ENCODE measurements at regions not wholly inside any gene's neighbourhood (a gene's known extent, or its start where the extent isn't known, plus 50 kb on each side); places are given as distances from the start of the nearest gene placed in this dataset.

DNA sequence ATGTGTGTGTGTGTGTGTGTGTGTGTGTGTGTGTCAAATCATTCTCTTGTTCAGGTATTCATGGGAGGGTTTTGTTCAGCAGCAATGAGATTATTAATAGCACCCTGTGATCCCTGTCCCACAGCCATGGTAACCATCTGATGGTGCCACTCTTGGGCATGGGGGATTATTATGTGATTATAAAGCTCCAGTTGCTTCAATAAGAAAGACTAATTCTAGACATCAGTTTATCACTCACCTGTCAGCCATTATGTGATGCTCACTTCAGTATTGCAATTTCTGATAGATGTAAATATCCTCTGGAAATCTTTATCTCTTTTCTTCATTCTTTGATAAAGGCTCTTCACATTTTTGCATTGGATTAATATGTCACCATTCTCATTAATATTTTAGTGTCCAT is 145.9 kb upstream of the POU1F1 start:
- Histone ChIP-seq H3K27ac (no peak overlapping the region), H3K9me3 (no peaks in the 10 kb centered on the region), H3K27me3 (no peaks in the 10 kb centered on the region), H3K36me3 (no peaks in the 10 kb centered on the region), H3K4me3 (no peak overlapping the region), H3K4me1 (no peaks in the 10 kb centered on the region)
- DNase-seq (no peak), ATAC-seq (no peak)
- intact Hi-C loops (cut with DNase I), result no loop called here
- TF ChIP-seq, protein P1, sequence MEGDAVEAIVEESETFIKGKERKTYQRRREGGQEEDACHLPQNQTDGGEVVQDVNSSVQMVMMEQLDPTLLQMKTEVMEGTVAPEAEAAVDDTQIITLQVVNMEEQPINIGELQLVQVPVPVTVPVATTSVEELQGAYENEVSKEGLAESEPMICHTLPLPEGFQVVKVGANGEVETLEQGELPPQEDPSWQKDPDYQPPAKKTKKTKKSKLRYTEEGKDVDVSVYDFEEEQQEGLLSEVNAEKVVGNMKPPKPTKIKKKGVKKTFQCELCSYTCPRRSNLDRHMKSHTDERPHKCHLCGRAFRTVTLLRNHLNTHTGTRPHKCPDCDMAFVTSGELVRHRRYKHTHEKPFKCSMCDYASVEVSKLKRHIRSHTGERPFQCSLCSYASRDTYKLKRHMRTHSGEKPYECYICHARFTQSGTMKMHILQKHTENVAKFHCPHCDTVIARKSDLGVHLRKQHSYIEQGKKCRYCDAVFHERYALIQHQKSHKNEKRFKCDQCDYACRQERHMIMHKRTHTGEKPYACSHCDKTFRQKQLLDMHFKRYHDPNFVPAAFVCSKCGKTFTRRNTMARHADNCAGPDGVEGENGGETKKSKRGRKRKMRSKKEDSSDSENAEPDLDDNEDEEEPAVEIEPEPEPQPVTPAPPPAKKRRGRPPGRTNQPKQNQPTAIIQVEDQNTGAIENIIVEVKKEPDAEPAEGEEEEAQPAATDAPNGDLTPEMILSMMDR (IDR thresholded peaks at IDR 0.05), result no peak

DNA sequence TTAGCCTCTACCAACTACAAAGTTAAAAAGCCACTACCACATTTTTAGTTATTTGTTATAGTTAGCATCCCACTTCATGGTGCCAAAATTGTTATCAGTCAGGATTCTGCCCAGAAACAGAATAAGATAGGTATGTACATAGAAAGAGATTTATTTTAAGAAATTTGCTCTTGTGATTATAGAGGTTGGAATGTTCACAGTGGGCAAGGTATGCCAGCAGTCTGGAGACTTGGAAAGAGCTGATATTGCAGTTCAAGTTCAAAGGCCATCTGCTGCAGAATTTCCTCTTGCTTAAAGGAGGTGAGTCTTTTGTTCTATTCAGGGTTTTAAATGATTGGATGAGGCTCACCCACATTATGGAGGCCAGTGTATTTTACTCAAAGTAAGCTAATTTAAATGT is 143.8 kb upstream of the POU1F1 start:
- no peak for ATAC-seq
- H3K27me3 ChIP-seq, result no peaks in the 10 kb centered on the region
- DNase-seq, result no peak
- no peak overlapping the region for H3K27ac ChIP-seq
- no peaks in the 10 kb centered on the region for H3K9me3 ChIP-seq
- intact Hi-C loops (cut with DNase I), result no loop called here
- no peaks in the 10 kb centered on the region for H3K36me3 ChIP-seq
- no peak overlapping the region for H3K4me3 ChIP-seq
- H3K4me1 ChIP-seq, result no peaks in the 10 kb centered on the region
- TF ChIP-seq, protein P1 (IDR thresholded peaks at IDR 0.05), result no peak

DNA sequence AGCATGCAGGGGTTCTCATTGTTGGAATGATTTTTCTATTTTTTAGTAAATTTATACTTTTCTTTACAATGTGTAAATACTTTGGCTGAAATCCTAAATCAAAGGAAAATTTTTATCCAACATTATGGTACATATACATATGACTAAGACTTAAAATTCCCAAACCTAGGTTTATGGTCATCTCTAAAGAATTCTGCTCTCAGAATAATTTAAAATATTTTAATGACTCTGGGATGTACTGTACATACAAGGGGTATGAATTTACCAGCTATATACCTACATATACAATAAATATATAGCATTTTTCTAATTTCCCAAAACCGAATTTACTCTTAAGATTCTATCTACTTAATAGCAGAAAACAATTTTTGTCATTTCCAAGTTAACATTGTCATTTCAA is 137.9 kb upstream of the POU1F1 start:
- H3K27ac ChIP-seq, result no peak overlapping the region
- no peak for ATAC-seq
- TF ChIP-seq, protein P1 (IDR thresholded peaks at IDR 0.05), result no peak
- no peak for DNase-seq
- intact Hi-C loops (cut with DNase I), result no loop called here
- no peaks in the 10 kb centered on the region for H3K4me1 ChIP-seq
- no peaks in the 10 kb centered on the region for H3K9me3 ChIP-seq
- no peak overlapping the region for H3K4me3 ChIP-seq
- H3K27me3 ChIP-seq, result no peaks in the 10 kb centered on the region
- H3K36me3 ChIP-seq, result no peaks in the 10 kb centered on the region

DNA sequence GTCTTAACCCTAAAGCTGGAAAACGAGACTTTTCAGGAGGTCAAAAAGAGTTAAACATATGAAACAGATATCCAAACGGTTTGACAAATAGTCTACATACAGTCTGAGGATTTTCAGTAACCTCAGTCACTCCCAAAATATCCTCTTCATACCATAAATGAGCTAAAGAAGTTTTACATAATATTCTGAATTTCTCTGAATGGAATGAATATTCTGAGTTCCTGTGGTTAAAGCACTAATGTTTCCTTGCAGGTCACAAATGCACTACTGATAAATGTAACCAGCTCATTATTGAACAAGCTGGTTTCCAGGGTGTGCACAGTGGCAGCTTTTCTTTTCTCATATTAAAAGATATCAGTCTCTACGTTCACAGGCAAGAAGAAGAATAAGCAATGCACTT is 137.4 kb upstream of the POU1F1 start:
- Histone ChIP-seq H3K4me3 (no peak overlapping the region), H3K9me3 (no peaks in the 10 kb centered on the region), H3K27ac (no peak overlapping the region), H3K36me3 (no peaks in the 10 kb centered on the region), H3K27me3 (no peaks in the 10 kb centered on the region), H3K4me1 (no peaks in the 10 kb centered on the region)
- DNase-seq (no peak), ATAC-seq (no peak)
- intact Hi-C loops (cut with DNase I), result no loop called here
- TF ChIP-seq, protein P1 (IDR thresholded peaks at IDR 0.05), result no peak

DNA sequence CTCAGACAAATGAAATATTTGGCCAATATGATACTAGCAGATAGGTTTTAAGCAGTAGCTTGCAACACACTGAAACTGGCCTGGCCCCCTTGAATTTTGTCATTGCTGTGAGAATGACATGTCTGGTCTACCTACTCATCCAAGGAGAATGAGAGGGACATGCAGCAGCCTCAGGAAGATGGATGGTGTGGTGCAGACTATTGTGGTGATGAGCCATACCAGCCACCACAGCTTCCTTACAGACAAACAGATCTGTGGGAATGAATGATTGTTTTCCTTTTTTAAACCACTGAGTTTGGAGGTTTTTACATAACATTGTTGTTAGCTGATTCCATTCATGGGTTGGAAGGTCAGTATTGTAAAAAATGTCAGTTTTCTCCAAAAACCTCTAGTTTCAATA is 133.7 kb upstream of the POU1F1 start:
- ATAC-seq, result no peak
- intact Hi-C loops (cut with DNase I), result no loop called here

More for the DNA sequence above, 133.7 kb upstream of the POU1F1 start:
- Histone ChIP-seq H3K27ac (no peak overlapping the region), H3K4me3 (no peak overlapping the region), H3K4me1 (no peaks in the 10 kb centered on the region), H3K9me3 (no peaks in the 10 kb centered on the region), H3K27me3 (no peaks in the 10 kb centered on the region), H3K36me3 (no peaks in the 10 kb centered on the region)
- TF ChIP-seq, protein P1 (IDR thresholded peaks at IDR 0.05), result no peak
- DNase-seq, result no peak

Data from upper lobe of right lung (tissue), 1 donor.